Right lobe of liver (tissue), 6 donors: ENCODE measurements at regions not wholly inside any gene's neighbourhood (a gene's known extent, or its start where the extent isn't known, plus 50 kb on each side); places are given as distances from the start of the nearest gene placed in this dataset.

Experiments used
- ATAC-seq, 4 donors: fragments of 200-7000 bp; cut with Tn5 transposase; one replicate each; pipeline ENCODE4 v1.9.1; 2020; ENCODE audit warnings: mild to moderate bottlenecking in 4 of 4, moderate library complexity in 4 of 4
- DNase-seq, 3 donors: peaks; one replicate each; pipeline ENCODE4 v3.0.0-alpha.2; 2020
- H3K27ac ChIP-seq, 3 donors: fragments of 200-600 bp; one replicate each; pipeline ENCODE4 v1.8.0; 2022
- H3K27me3 ChIP-seq, 2 donors: fragments of 200-600 bp; one replicate each; pipeline ENCODE4 v1.8.0; 2022
- H3K36me3 ChIP-seq, 4 donors: fragments of 200-600 bp; sonication (generic) in 1 of 4; one replicate each; pipeline versions ENCODE4 v1.5.1 to v1.8.0; 2017 to 2022; ENCODE audit warnings: control low read depth in 1 of 4
- H3K4me1 ChIP-seq, 4 donors: fragments of 200-600 bp; sonication (generic) in 1 of 4; one replicate each; pipeline versions ENCODE4 v1.5.1 to v1.8.0; 2017 to 2022; ENCODE audit warnings: control low read depth in 1 of 4
- H3K4me3 ChIP-seq, 3 donors: fragments of 200-600 bp; one replicate each; pipeline ENCODE4 v1.8.0; 2022
- H3K9me3 ChIP-seq, 4 donors: fragments of 200-600 bp; sonication (generic) in 1 of 4; one replicate each; pipeline versions ENCODE4 v1.5.1 to v1.8.0; 2017 to 2022; ENCODE audit warnings: control low read depth in 1 of 4
- POLR2A ChIP-seq: fragments of 450-650 bp; IDR thresholded peaks from one replicate; pipeline ENCODE4 v1.6.1; 2017; ENCODE audit warnings: antibody characterized with exemption, mild to moderate bottlenecking
- WGBS: methylation state at CpG from one replicate; pipeline ENCODE4 v1.1.6; 2018; ENCODE audit warnings: low coverage, low lambda C conversion rate; ENCODE audit not compliant: insufficient coverage; ENCODE audit errors: missing lambda C conversion rate; 5-methylcytosine and 5-hydroxymethylcytosine counted together
- intact Hi-C, 2 donors: fragments of 100-400 bp; cut with DNase I; formaldehyde crosslinking; loops; one replicate each; pipeline versions ENCODE4 v1.11.2 to v1.14.1; 2022
- TF ChIP-seq, protein P1 (sequence below), 4 donors: fragments of 200-600 bp in 3 of 4; fragments of 450-650 bp in 1 of 4; IDR thresholded peaks; one replicate each; pipeline versions ENCODE4 v1.5.1 to v1.8.0; 2016 to 2022; ENCODE audit warnings: antibody characterized with exemption in 4 of 4, mild to moderate bottlenecking in 2 of 4
- donor health status: DM: no; HTN: yes; CAD: no.
- donor health status: DM: no; HTN: no; CAD: no.
- donor health status: DM: no; HTN: no; CAD: no.
- donor health status: DM: no; HTN: yes; CAD: no.
- donor health status: DM: no; HTN: yes; CAD: no.

- no peaks in the 10 kb centered on the region for H3K9me3 ChIP-seq
- ATAC-seq (no peak), DNase-seq (peak; percentile 3 to 28 (median 15))
- no CpG with 5 or more reads among the region's 5 CpGs for WGBS
- no peak overlapping the region for H3K4me3 ChIP-seq
- no peaks in the 10 kb centered on the region for H3K27me3 ChIP-seq
- intact Hi-C loops = no loop called here
- H3K27ac ChIP-seq = no peak overlapping the region
- H3K4me1 ChIP-seq = no peaks in the 10 kb centered on the region
- no peaks in the 10 kb centered on the region for H3K36me3 ChIP-seq
- TF ChIP-seq, protein P1, sequence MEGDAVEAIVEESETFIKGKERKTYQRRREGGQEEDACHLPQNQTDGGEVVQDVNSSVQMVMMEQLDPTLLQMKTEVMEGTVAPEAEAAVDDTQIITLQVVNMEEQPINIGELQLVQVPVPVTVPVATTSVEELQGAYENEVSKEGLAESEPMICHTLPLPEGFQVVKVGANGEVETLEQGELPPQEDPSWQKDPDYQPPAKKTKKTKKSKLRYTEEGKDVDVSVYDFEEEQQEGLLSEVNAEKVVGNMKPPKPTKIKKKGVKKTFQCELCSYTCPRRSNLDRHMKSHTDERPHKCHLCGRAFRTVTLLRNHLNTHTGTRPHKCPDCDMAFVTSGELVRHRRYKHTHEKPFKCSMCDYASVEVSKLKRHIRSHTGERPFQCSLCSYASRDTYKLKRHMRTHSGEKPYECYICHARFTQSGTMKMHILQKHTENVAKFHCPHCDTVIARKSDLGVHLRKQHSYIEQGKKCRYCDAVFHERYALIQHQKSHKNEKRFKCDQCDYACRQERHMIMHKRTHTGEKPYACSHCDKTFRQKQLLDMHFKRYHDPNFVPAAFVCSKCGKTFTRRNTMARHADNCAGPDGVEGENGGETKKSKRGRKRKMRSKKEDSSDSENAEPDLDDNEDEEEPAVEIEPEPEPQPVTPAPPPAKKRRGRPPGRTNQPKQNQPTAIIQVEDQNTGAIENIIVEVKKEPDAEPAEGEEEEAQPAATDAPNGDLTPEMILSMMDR (IDR thresholded peaks at IDR 0.05) = no peak
- no peak for TF ChIP-seq POLR2A
Observed at GRCh38 chr22:44389926-44390612, 77.3 kb upstream of the SHISAL1 start.

DNA sequence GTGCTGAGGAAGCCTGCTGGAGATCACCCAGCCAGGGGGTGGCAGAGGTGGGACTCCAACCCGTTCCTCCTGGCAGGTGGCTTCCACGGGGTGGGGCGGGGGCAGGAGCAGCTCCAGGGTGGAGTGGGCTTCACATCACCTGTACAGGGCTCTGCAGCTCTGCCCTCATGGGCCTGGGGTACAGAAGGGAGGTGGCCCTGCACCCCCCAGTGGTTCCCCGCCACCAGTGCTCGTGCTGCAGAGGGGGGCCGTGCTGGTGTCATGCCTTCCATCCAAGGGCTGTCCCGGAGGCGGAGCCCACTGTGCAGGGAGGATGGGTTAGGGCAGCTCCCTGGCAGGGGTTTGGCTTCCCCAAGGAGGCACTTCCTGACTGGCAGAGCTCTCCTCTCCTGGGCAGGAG is 76.4 kb upstream of the SHISAL1 start:
- ATAC-seq = no peak
- peaks cover 0 to under 1% (median under 1%) of the 10 kb centered on the region in 4 donors for H3K4me1 ChIP-seq
- no peaks in the 10 kb centered on the region for H3K36me3 ChIP-seq
- H3K27me3 ChIP-seq = no peaks in the 10 kb centered on the region
- H3K4me3 ChIP-seq = no peak overlapping the region
- DNase-seq = peak in 2 of 3 donors; percentile 11 to 52
- WGBS = 33% methylated on average over 1 of the region's 8 CpGs
- intact Hi-C loops = no loop called here
- no peak for TF ChIP-seq POLR2A
- TF ChIP-seq, protein P1 (IDR thresholded peaks at IDR 0.05) = no peak
- no peaks in the 10 kb centered on the region for H3K9me3 ChIP-seq
- H3K27ac ChIP-seq = no peak overlapping the region

- ATAC-seq = no peak
- peaks cover 0 to 16% (median 8%) of the 10 kb centered on the region in 4 donors for H3K4me1 ChIP-seq
- H3K36me3 ChIP-seq = no peaks in the 10 kb centered on the region
- peak in 1 of 3 donors; percentile 13 for DNase-seq
- no peak overlapping the region for H3K27ac ChIP-seq
- WGBS = 41% methylated on average over 10 of the region's 10 CpGs
- TF ChIP-seq POLR2A = no peak
- TF ChIP-seq, protein P1 (IDR thresholded peaks at IDR 0.05) = no peak
- H3K9me3 ChIP-seq = no peaks in the 10 kb centered on the region
- H3K27me3 ChIP-seq = no peaks in the 10 kb centered on the region
- intact Hi-C loops = no loop called here
- H3K4me3 ChIP-seq = no peak overlapping the region
Observed at GRCh38 chr22:44387486-44387885, 74.7 kb upstream of the SHISAL1 start.

DNA sequence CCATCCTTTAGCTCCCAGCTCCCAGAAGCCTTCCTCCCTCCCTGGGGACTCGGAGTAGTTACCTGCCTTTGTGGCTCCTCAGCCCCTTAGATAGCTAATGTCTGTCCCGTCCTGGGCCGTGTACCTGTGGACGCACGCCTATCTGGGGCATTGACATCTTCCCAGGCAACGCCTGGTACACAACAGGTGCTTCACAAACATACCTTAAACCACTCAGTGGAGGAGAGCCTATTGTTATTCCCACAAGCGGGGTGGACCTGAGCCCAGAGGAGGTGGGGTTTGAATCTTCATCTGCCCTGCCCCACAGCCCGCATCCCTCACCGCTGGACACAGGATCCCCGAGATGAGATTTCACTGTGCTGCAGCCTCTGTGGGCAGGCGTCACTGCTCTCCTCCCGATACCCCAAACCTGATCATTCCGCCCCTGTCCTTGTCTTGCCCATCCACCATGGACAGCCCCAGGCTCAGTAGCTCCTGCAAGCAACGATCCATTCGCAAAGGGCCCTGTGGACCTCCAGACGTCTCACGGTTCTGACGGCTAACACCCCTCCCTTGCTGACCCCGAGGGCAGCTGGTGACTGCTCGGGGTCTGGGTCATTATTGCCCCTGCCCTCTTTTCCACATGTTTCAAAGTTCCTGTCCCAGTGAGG is 73.8 kb upstream of the SHISAL1 start:
- no peak for ATAC-seq
- H3K9me3 ChIP-seq = no peaks in the 10 kb centered on the region
- peaks cover 0 to 20% (median 9%) of the 10 kb centered on the region in 4 donors for H3K4me1 ChIP-seq
- WGBS = 65% methylated on average over 12 of the region's 20 CpGs
- H3K27ac ChIP-seq = no peak overlapping the region
- intact Hi-C loops = no loop called here
- no peak overlapping the region for H3K4me3 ChIP-seq
- TF ChIP-seq POLR2A = no peak
- TF ChIP-seq, protein P1 (IDR thresholded peaks at IDR 0.05) = no peak
- H3K27me3 ChIP-seq = no peaks in the 10 kb centered on the region
- H3K36me3 ChIP-seq = no peaks in the 10 kb centered on the region
- peak in 2 of 3 donors; percentile 9 to 32 for DNase-seq
